ENCODE measurements at regions not wholly inside any gene's neighbourhood (a gene's known extent, or its start where the extent isn't known, plus 50 kb on each side); places are given as distances from the start of the nearest gene placed in this dataset.

DNA sequence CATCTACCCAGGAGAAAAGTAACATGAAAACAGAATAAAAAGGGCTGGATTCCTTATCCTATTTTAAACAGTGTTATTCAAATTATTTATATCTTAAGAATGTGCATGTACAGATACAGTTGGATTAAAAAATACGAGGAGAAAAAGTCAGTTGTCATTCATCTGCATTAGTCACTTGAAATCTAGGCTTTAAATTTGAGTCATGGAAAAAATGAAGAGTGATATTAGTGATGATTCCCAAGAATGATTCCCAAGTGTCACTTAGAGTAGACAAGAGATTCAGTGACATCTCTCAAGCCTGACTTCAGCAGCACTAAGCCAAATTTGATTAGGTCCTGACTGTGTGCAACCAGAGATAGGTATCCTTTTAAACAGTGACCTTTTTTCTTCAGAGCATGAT, 394.2 kb downstream of the IRS1 start:
- TF ChIP-seq, protein P1, sequence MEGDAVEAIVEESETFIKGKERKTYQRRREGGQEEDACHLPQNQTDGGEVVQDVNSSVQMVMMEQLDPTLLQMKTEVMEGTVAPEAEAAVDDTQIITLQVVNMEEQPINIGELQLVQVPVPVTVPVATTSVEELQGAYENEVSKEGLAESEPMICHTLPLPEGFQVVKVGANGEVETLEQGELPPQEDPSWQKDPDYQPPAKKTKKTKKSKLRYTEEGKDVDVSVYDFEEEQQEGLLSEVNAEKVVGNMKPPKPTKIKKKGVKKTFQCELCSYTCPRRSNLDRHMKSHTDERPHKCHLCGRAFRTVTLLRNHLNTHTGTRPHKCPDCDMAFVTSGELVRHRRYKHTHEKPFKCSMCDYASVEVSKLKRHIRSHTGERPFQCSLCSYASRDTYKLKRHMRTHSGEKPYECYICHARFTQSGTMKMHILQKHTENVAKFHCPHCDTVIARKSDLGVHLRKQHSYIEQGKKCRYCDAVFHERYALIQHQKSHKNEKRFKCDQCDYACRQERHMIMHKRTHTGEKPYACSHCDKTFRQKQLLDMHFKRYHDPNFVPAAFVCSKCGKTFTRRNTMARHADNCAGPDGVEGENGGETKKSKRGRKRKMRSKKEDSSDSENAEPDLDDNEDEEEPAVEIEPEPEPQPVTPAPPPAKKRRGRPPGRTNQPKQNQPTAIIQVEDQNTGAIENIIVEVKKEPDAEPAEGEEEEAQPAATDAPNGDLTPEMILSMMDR (IDR thresholded peaks at IDR 0.05; ENCODE audit: insufficient read depth, low read length, poor library complexity, severe bottlenecking), result no peak
- TF ChIP-seq EZH2phosphoT487 (conservative IDR thresholded peaks at IDR 0.05; ENCODE audit: low read length), result no peak
- H3K27me3 ChIP-seq (ENCODE audit: low read length), result no peaks in the 10 kb centered on the region

DNA sequence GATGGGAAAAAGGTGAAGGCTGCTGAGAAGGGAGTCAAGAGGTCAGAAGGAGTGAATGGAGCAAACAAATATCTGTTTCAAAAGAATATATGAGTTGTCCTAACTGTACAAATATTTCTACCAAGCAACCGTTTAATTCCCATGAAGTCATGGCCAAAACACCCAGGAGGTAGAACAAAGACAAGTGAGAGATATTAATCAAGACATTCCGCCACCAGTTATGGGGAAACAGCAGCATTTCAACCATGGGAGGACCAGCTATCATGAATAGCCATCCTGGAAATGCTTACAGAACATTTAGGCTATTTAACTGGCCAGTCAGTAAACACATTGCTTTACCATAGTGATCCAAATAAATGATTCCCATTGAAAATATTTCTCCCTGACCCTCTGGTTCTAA, 396.3 kb downstream of the IRS1 start:
- H4K20me1 ChIP-seq (ENCODE audit: low read depth, low read length), result no peaks in the 10 kb centered on the region
- H3K27me3 ChIP-seq (ENCODE audit: low read length), result no peaks in the 10 kb centered on the region
- H3K27ac ChIP-seq (ENCODE audit: low read depth, low read length), result no peak overlapping the region
- no peak overlapping the region for H3K4me2 ChIP-seq (ENCODE audit: low read depth, low read length, poor library complexity, severe bottlenecking)
- H3K9me2 ChIP-seq (replicated peaks; ENCODE audit: insufficient read depth, low read length), result no peaks in the 10 kb centered on the region
- no peaks in the 10 kb centered on the region for H3F3A ChIP-seq (ENCODE audit: insufficient read depth)
- no peaks in the 10 kb centered on the region for H3K36me3 ChIP-seq (ENCODE audit: low read length)
- H3K79me2 ChIP-seq (ENCODE audit: insufficient read depth, low read length), result no peaks in the 10 kb centered on the region
- no peaks in the 10 kb centered on the region for H3K9me3 ChIP-seq (ENCODE audit: insufficient read depth, low read length)
- TF ChIP-seq, protein P1 (IDR thresholded peaks at IDR 0.05; ENCODE audit: insufficient read depth, low read length, poor library complexity, severe bottlenecking), result no peak
- TF ChIP-seq EZH2phosphoT487 (conservative IDR thresholded peaks at IDR 0.05; ENCODE audit: low read length), result no peak
- no peak overlapping the region for H2AFZ ChIP-seq (ENCODE audit: low read depth, low read length, severe bottlenecking)
- no peak overlapping the region for H3K4me3 ChIP-seq (ENCODE audit: insufficient read depth, low read length, poor library complexity, severe bottlenecking)
- H3K9ac ChIP-seq (ENCODE audit: low read length), result no peak overlapping the region

More for the DNA sequence above, 394.2 kb downstream of the IRS1 start:
- no peaks in the 10 kb centered on the region for H3K36me3 ChIP-seq (ENCODE audit: low read length)
- H3K9me3 ChIP-seq (ENCODE audit: insufficient read depth, low read length), result no peaks in the 10 kb centered on the region
- H3K9ac ChIP-seq (ENCODE audit: low read length), result no peak overlapping the region
- H3K79me2 ChIP-seq (ENCODE audit: insufficient read depth, low read length), result no peaks in the 10 kb centered on the region
- no peak overlapping the region for H3K4me2 ChIP-seq (ENCODE audit: low read depth, low read length, poor library complexity, severe bottlenecking)
- no peaks in the 10 kb centered on the region for H3F3A ChIP-seq (ENCODE audit: insufficient read depth)
- no peaks in the 10 kb centered on the region for H3K9me2 ChIP-seq (replicated peaks; ENCODE audit: insufficient read depth, low read length)
- no peaks in the 10 kb centered on the region for H4K20me1 ChIP-seq (ENCODE audit: low read depth, low read length)
- no peak overlapping the region for H2AFZ ChIP-seq (ENCODE audit: low read depth, low read length, severe bottlenecking)
- H3K27ac ChIP-seq (ENCODE audit: low read depth, low read length), result no peak overlapping the region
- H3K4me3 ChIP-seq (ENCODE audit: insufficient read depth, low read length, poor library complexity, severe bottlenecking), result no peak overlapping the region

DNA sequence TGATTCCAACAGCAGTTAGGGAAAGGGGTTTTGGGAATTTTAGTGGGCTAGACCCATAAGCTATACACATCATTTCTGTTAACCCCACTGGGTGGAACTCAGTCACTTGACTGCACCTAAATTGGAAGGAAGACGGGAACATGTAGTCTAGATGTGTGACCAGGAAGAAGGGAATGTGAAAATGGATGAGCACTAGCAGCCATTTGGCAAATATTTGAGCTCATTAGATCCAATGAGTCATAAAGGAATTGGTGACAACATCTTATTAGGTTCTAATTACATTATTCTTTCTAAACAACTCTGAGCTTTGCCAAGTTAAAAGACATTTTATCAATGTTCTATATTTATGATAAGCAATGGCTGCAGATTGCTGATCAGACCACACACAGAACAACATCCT, 400.6 kb downstream of the IRS1 start:
- Histone ChIP-seq H3K27me3 (ENCODE audit: low read length) (no peaks in the 10 kb centered on the region), H3K79me2 (ENCODE audit: insufficient read depth, low read length) (no peaks in the 10 kb centered on the region), H3K27ac (ENCODE audit: low read depth, low read length) (no peak overlapping the region), H3K9me3 (ENCODE audit: insufficient read depth, low read length) (no peaks in the 10 kb centered on the region), H3F3A (ENCODE audit: insufficient read depth) (no peaks in the 10 kb centered on the region), H4K20me1 (ENCODE audit: low read depth, low read length) (no peaks in the 10 kb centered on the region), H3K9me2 (replicated peaks; ENCODE audit: insufficient read depth, low read length) (no peaks in the 10 kb centered on the region), H3K4me2 (ENCODE audit: low read depth, low read length, poor library complexity, severe bottlenecking) (no peak overlapping the region), H3K4me3 (ENCODE audit: insufficient read depth, low read length, poor library complexity, severe bottlenecking) (no peak overlapping the region), H3K9ac (ENCODE audit: low read length) (no peak overlapping the region), H3K36me3 (ENCODE audit: low read length) (no peaks in the 10 kb centered on the region), H2AFZ (ENCODE audit: low read depth, low read length, severe bottlenecking) (no peak overlapping the region)
- no peak for TF ChIP-seq EZH2phosphoT487 (conservative IDR thresholded peaks at IDR 0.05; ENCODE audit: low read length)
- TF ChIP-seq, protein P1 (IDR thresholded peaks at IDR 0.05; ENCODE audit: insufficient read depth, low read length, poor library complexity, severe bottlenecking), result no peak
